Neural cell (in vitro differentiated cells): ENCODE measurements at regions not wholly inside any gene's neighbourhood (a gene's known extent, or its start where the extent isn't known, plus 50 kb on each side); places are given as distances from the start of the nearest gene placed in this dataset.

Experiments used
- H2AFZ ChIP-seq: fragments of 200-600, 300-800 bp; sonication (generic), shearing (Covaris generic); 2 replicates; pipeline ENCODE4 v1.6.0; 2014; ENCODE audit warnings: low read depth, mild to moderate bottlenecking, antibody characterized with exemption, low read length, moderate library complexity
- H3F3A ChIP-seq: fragments of 200-600 bp; shearing (Covaris generic); 2 replicates; pipeline ENCODE4 v1.6.1; 2016; ENCODE audit warnings: mild to moderate bottlenecking, moderate library complexity, mixed read lengths, antibody characterized with exemption, low read length; ENCODE audit not compliant: insufficient read depth, poor library complexity, severe bottlenecking
- H3K27ac ChIP-seq: fragments of 200-600, 300-800 bp; sonication (generic), shearing (Covaris generic); 2 replicates; pipeline ENCODE4 v1.5.1; 2014; ENCODE audit warnings: mild to moderate bottlenecking, low read length, moderate library complexity
- H3K27me3 ChIP-seq: fragments of 300-800, 200-600 bp; sonication (generic), shearing (Covaris generic); 2 replicates; pipeline ENCODE4 v1.6.0; 2014; ENCODE audit warnings: mild to moderate bottlenecking, low read depth, low read length, moderate library complexity; ENCODE audit not compliant: insufficient read depth
- H3K36me3 ChIP-seq: fragments of 300-800, 200-600 bp; sonication (generic), shearing (Covaris generic); 2 replicates; pipeline ENCODE4 v1.5.1; 2014; ENCODE audit warnings: mild to moderate bottlenecking, antibody characterized with exemption, low read length, moderate library complexity; ENCODE audit not compliant: insufficient read depth
- H3K4me2 ChIP-seq: fragments of 300-800, 200-600 bp; sonication (generic), shearing (Covaris generic); 2 replicates; pipeline ENCODE4 v1.6.0; 2014; ENCODE audit warnings: mild to moderate bottlenecking, low read length
- H3K4me3 ChIP-seq: fragments of 300-800, 200-600 bp; sonication (generic), shearing (Covaris generic); 2 replicates; pipeline ENCODE4 v1.5.1; 2014; ENCODE audit warnings: mild to moderate bottlenecking, low read length, moderate library complexity
- H3K79me2 ChIP-seq: fragments of 200-600 bp; shearing (Covaris generic); replicated peaks from 2 replicates; pipeline ENCODE4 v1.6.0; 2014; ENCODE audit warnings: mild to moderate bottlenecking, low read length, moderate library complexity; ENCODE audit not compliant: insufficient read depth
- H3K9ac ChIP-seq: fragments of 300-800, 200-600 bp; sonication (generic), shearing (Covaris generic); 2 replicates; pipeline ENCODE4 v1.6.1; 2016; ENCODE audit warnings: mild to moderate bottlenecking, low read length, mixed read lengths
- H3K9me2 ChIP-seq: fragments of 200-600 bp; shearing (Covaris generic); 2 replicates; pipeline ENCODE4 v1.6.1; 2016; ENCODE audit warnings: mild to moderate bottlenecking, low read length, mixed read lengths; ENCODE audit not compliant: insufficient read depth
- H3K9me3 ChIP-seq: fragments of 200-600, 300-800 bp; sonication (generic), shearing (Covaris generic); 2 replicates; pipeline ENCODE4 v1.6.1; 2016; ENCODE audit warnings: mild to moderate bottlenecking, mixed run types, low read length, moderate library complexity, mixed read lengths
- H4K20me1 ChIP-seq: fragments of 200-600 bp; shearing (Covaris generic); 2 replicates; pipeline ENCODE4 v1.6.1; 2016; ENCODE audit warnings: mild to moderate bottlenecking, mixed run types; ENCODE audit not compliant: insufficient read depth
- CTCF ChIP-seq: fragments of 450-650 bp; IDR thresholded peaks from 2 replicates; pipeline ENCODE4 v1.5.1; 2014; ENCODE audit warnings: antibody characterized with exemption, mild to moderate bottlenecking, moderate library complexity; ENCODE audit not compliant: poor library complexity, severe bottlenecking
- EP300 ChIP-seq: fragments of 450-650 bp; conservative IDR thresholded peaks from 2 replicates; pipeline ENCODE4 v1.6.1; 2014; ENCODE audit warnings: antibody characterized with exemption, mild to moderate bottlenecking, moderate library complexity; ENCODE audit not compliant: poor library complexity, severe bottlenecking
- EZH2 ChIP-seq: fragments of 200-600, 300-800 bp; shearing (Covaris generic), sonication (generic); IDR thresholded peaks from 2 replicates; pipeline ENCODE4 v1.6.1; 2014; ENCODE audit warnings: antibody characterized with exemption, low read length, borderline replicate concordance, mild to moderate bottlenecking; ENCODE audit not compliant: insufficient read depth, poor library complexity, severe bottlenecking
- MXI1 ChIP-seq: fragments of 450-650 bp; conservative IDR thresholded peaks from 2 replicates; pipeline ENCODE4 v1.6.1; 2014; ENCODE audit warnings: antibody characterized with exemption, mild to moderate bottlenecking; ENCODE audit not compliant: poor library complexity, severe bottlenecking
- POLR2AphosphoS5 ChIP-seq: IDR thresholded peaks from 2 replicates; pipeline ENCODE4 v1.6.1; 2012
- RAD21 ChIP-seq: fragments of 450-650 bp; conservative IDR thresholded peaks from 2 replicates; pipeline ENCODE4 v1.6.1; 2014; ENCODE audit warnings: antibody characterized with exemption, mild to moderate bottlenecking, moderate library complexity
- REST ChIP-seq: IDR thresholded peaks from 2 replicates; pipeline ENCODE4 v1.6.1; 2012; ENCODE audit warnings: borderline replicate concordance
- SMC3 ChIP-seq: fragments of 450-650 bp; conservative IDR thresholded peaks from 2 replicates; pipeline ENCODE4 v1.6.1; 2014; ENCODE audit warnings: antibody characterized with exemption, mild to moderate bottlenecking, moderate library complexity; ENCODE audit not compliant: poor library complexity
- TAF1 ChIP-seq: IDR thresholded peaks from 2 replicates; pipeline ENCODE4 v1.6.1; 2012; ENCODE audit warnings: low read depth

- Histone ChIP-seq H3K9me3 (no peaks in the 10 kb centered on the region), H3K4me2 (no peak overlapping the region), H3K27ac (no peak overlapping the region), H3K27me3 (no peaks in the 10 kb centered on the region), H4K20me1 (no peaks in the 10 kb centered on the region), H3K4me3 (no peak overlapping the region), H3F3A (no peaks in the 10 kb centered on the region), H3K9me2 (no peaks in the 10 kb centered on the region), H3K36me3 (no peaks in the 10 kb centered on the region), H3K9ac (no peak overlapping the region), H3K79me2 (no peaks in the 10 kb centered on the region), H2AFZ (no peak overlapping the region)
- no peak for TF ChIP-seq MXI1
- TF ChIP-seq CTCF: no peak
- TF ChIP-seq SMC3: no peak
- no peak for TF ChIP-seq POLR2AphosphoS5
- TF ChIP-seq RAD21: no peak
- TF ChIP-seq EP300: no peak
- no peak for TF ChIP-seq REST
- no peak for TF ChIP-seq TAF1
- no peak for TF ChIP-seq EZH2
Observed at GRCh38 chr2:144261336-144261735, 258.6 kb downstream of the ZEB2 start.

DNA sequence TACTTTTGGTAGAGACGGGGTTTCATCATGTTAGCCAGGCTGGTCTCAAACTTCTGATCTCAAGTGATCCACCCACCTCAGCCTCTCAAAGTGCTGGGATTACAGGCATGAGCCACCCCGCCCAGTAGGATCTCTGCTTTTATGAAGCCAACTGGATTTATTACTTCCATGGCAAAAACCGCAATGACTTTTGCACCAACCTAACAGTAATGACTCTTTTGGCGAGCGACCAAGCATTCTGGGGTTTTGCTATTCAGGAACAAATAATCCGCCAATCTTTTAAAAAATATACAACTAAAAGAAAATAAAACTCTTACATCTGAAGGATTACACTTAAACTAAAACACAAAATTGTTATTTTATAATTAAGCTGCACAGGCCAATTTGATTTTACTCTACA is 260.6 kb downstream of the ZEB2 start:
- Histone ChIP-seq H4K20me1 (no peaks in the 10 kb centered on the region), H3K27ac (no peak overlapping the region), H3K4me2 (no peak overlapping the region), H3F3A (no peaks in the 10 kb centered on the region), H3K9me3 (peaks cover 6% of the 10 kb centered on the region), H3K4me3 (no peak overlapping the region), H3K9me2 (no peaks in the 10 kb centered on the region), H3K27me3 (no peaks in the 10 kb centered on the region), H3K79me2 (no peaks in the 10 kb centered on the region), H3K9ac (no peak overlapping the region), H2AFZ (no peak overlapping the region), H3K36me3 (no peaks in the 10 kb centered on the region)
- no peak for TF ChIP-seq MXI1
- no peak for TF ChIP-seq SMC3
- TF ChIP-seq EZH2: no peak
- TF ChIP-seq TAF1: no peak

DNA sequence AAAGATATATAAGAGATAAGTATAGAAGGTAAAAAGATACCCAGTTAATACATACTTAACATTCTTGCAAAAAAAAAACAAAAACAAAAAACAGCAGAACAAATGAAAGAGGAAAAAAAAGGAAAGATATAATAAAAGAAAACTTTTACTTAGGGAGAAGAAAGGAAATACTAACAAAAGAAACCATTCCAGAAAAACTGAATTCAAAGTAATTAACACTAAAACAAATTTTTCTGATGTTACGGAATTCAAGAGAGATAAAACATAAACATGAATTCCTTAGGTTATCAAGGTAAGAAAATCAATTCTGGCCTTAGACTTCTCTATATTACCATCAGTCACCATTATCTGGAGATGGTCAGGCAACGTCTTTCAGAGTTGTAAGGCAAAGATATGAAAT is 261.8 kb downstream of the ZEB2 start:
- Histone ChIP-seq H3F3A (no peaks in the 10 kb centered on the region), H3K27ac (no peak overlapping the region), H4K20me1 (no peaks in the 10 kb centered on the region), H2AFZ (no peak overlapping the region), H3K27me3 (no peaks in the 10 kb centered on the region), H3K36me3 (no peaks in the 10 kb centered on the region), H3K79me2 (no peaks in the 10 kb centered on the region), H3K9me2 (no peaks in the 10 kb centered on the region), H3K4me2 (no peak overlapping the region), H3K9me3 (peaks cover 6% of the 10 kb centered on the region), H3K4me3 (no peak overlapping the region), H3K9ac (no peak overlapping the region)
- TF ChIP-seq POLR2AphosphoS5 (no peak), SMC3 (no peak), TAF1 (no peak), EP300 (no peak), MXI1 (no peak), EZH2 (no peak), REST (no peak), CTCF (no peak)
